ENCODE measurements at regions not wholly inside any gene's neighbourhood (a gene's known extent, or its start where the extent isn't known, plus 50 kb on each side); places are given as distances from the start of the nearest gene placed in this dataset.

GRCh38 chr1:221099747-221100595 lies 220.7 kb downstream of the HLX start:
- in situ Hi-C loops (cut with MboI; ENCODE audit: low sequenced_read_pairs) = no loop called here

- in situ Hi-C loops (cut with MboI; ENCODE audit: low sequenced_read_pairs) = no loop called here
These were observed 221.4 kb downstream of the HLX start for GRCh38 chr1:221100611-221101010.

GRCh38 chr1:221101807-221102605 lies 222.8 kb downstream of the HLX start:
- in situ Hi-C loops (cut with MboI; ENCODE audit: low sequenced_read_pairs) = no loop called here

GRCh38 chr1:221104596-221104995 lies 225.4 kb downstream of the HLX start:
- in situ Hi-C loops (cut with MboI; ENCODE audit: low sequenced_read_pairs) = no loop called here

- in situ Hi-C loops (cut with MboI; ENCODE audit: low sequenced_read_pairs) = no loop called here
These were observed 226.3 kb downstream of the HLX start for GRCh38 chr1:221105578-221105977.

GRCh38 chr1:221106616-221107015 lies 227.4 kb downstream of the HLX start:
- in situ Hi-C loops (cut with MboI; ENCODE audit: low sequenced_read_pairs) = no loop called here

GRCh38 chr1:221109930-221110329 lies 230.7 kb downstream of the HLX start:
- in situ Hi-C loops (cut with MboI; ENCODE audit: low sequenced_read_pairs) = no loop called here

GRCh38 chr1:221117133-221117532 lies 237.9 kb downstream of the HLX start:
- in situ Hi-C loops (cut with MboI; ENCODE audit: low sequenced_read_pairs) = no loop called here

GRCh38 chr1:221117548-221117951 lies 238.3 kb downstream of the HLX start:
- in situ Hi-C loops (cut with MboI; ENCODE audit: low sequenced_read_pairs) = no loop called here

GRCh38 chr1:221118176-221118937 lies 239.1 kb downstream of the HLX start:
- in situ Hi-C loops (cut with MboI; ENCODE audit: low sequenced_read_pairs) = no loop called here

GRCh38 chr1:221118938-221119320 lies 239.7 kb downstream of the HLX start:
- in situ Hi-C loops (cut with MboI; ENCODE audit: low sequenced_read_pairs) = no loop called here

GRCh38 chr1:221122501-221122900 lies 243.3 kb downstream of the HLX start:
- in situ Hi-C loops (cut with MboI; ENCODE audit: low sequenced_read_pairs) = no loop called here

- in situ Hi-C loops (cut with MboI; ENCODE audit: low sequenced_read_pairs) = no loop called here
These were observed 246.7 kb downstream of the HLX start for GRCh38 chr1:221125976-221126375.

- in situ Hi-C loops (cut with MboI; ENCODE audit: low sequenced_read_pairs) = no loop called here
These were observed 258.4 kb downstream of the HLX start for GRCh38 chr1:221137666-221138065.

GRCh38 chr1:221138516-221138915 lies 259.3 kb downstream of the HLX start:
- in situ Hi-C loops (cut with MboI; ENCODE audit: low sequenced_read_pairs) = no loop called here

GRCh38 chr1:221139991-221140390 lies 260.7 kb downstream of the HLX start:
- in situ Hi-C loops (cut with MboI; ENCODE audit: low sequenced_read_pairs) = no loop called here

GRCh38 chr1:221141096-221141495 lies 261.9 kb downstream of the HLX start:
- in situ Hi-C loops (cut with MboI; ENCODE audit: low sequenced_read_pairs) = no loop called here

- in situ Hi-C loops (cut with MboI; ENCODE audit: low sequenced_read_pairs) = no loop called here
These were observed 262.5 kb downstream of the HLX start for GRCh38 chr1:221141606-221142285.

GRCh38 chr1:221148660-221149059 lies 269.4 kb downstream of the HLX start:
- in situ Hi-C loops (cut with MboI; ENCODE audit: low sequenced_read_pairs) = no loop called here

GRCh38 chr1:221149111-221149510 lies 269.9 kb downstream of the HLX start:
- in situ Hi-C loops (cut with MboI; ENCODE audit: low sequenced_read_pairs) = no loop called here

- in situ Hi-C loops (cut with MboI; ENCODE audit: low sequenced_read_pairs) = no loop called here
These were observed 270.4 kb downstream of the HLX start for GRCh38 chr1:221149555-221150075.
